Heart left ventricle (tissue), 13 donors: ENCODE measurements at regions not wholly inside any gene's neighbourhood (a gene's known extent, or its start where the extent isn't known, plus 50 kb on each side); places are given as distances from the start of the nearest gene placed in this dataset.

Experiments
- CTCF ChIP-seq, 12 donors: fragments of 200-600 bp; sonication (generic) in 4 of 12; IDR thresholded peaks; one replicate each; pipeline versions ENCODE4 v1.5.0 to v1.8.0; 2018 to 2022; ENCODE audit warnings: antibody characterized with exemption in 12 of 12, mild to moderate bottlenecking in 5 of 12
- POLR2A ChIP-seq, 2 donors: fragments of 450-650 bp; IDR thresholded peaks; one replicate each; pipeline ENCODE4 v1.6.1; 2017; ENCODE audit warnings: antibody characterized with exemption in 2 of 2, mild to moderate bottlenecking in 2 of 2, moderate library complexity in 2 of 2
- donor health status: ischemic (EF 13 %, LVEDD 7.1; RV severe dilation, severe dysfunction).
- donor health status: DM: no; HTN: yes; CAD: no.
- donor health status: DM: no; HTN: no; CAD: no.
- donor health status: ischemic (EF 25% LVEDD 6.9; RV normal size, moderate dysfunction).
- donor health status: ischemic (EF 25% LVEDD 5.7; RV mildly dilated, moderate dysfunction).
- donor health status: ischemic (EF 35%, LVEDD 5.7; RV mildly dilated, moderate dysfunction).
- donor health status: nonischemic (EF 11% LVEDD 7.7; RV severe dilation, severe dysfunction).
- donor health status: DM: yes; HTN: yes; CAD: no.
- donor health status: PGD.
- donor health status: ischemic (EF 29% LVEDD 5.4; RV normal size, mild dysfunction).
- donor health status: nonischemic (EF 23%, LVEDD 6.1; RV moderate dilation, normal function).

- TF ChIP-seq CTCF (IDR thresholded peaks at IDR 0.05): no peak
- no peak for TF ChIP-seq POLR2A (IDR thresholded peaks at IDR 0.05)
Measured at GRCh38 chr2:44102790-44103562, 65.7 kb upstream of the PPM1B start.
